Adrenal gland (tissue), 9 donors: ENCODE measurements at regions not wholly inside any gene's neighbourhood (a gene's known extent, or its start where the extent isn't known, plus 50 kb on each side); places are given as distances from the start of the nearest gene placed in this dataset.

Source experiments
- DNase-seq, 7 donors: peaks; one replicate each; pipeline ENCODE4 v3.0.0-alpha.2; 2019 to 2020
- H3K27ac ChIP-seq, 5 donors: fragments of 200-600 bp; sonication (generic) in 4 of 5; 1 replicate in 3 of 5; 2 replicates in 2 of 5; pipeline versions ENCODE4 v1.5.1 to v1.8.0; 2016 to 2020; ENCODE audit warnings: mild to moderate bottlenecking in 1 of 5
- H3K27me3 ChIP-seq: fragments of 200-600 bp; 2 replicates; pipeline ENCODE4 v1.8.0; 2021
- H3K36me3 ChIP-seq, 2 donors: fragments of 200-600 bp; replicated peaks in 1 of 2; 1 replicate in 1 of 2; 2 replicates in 1 of 2; pipeline versions ENCODE4 v1.5.1 to v1.8.0; 2018 to 2022
- H3K4me1 ChIP-seq, 2 donors: fragments of 200-600 bp; replicated peaks in 1 of 2; 1 replicate in 1 of 2; 2 replicates in 1 of 2; pipeline versions ENCODE4 v1.5.1 to v1.8.0; 2018 to 2021
- H3K4me3 ChIP-seq, 4 donors: fragments of 200-600 bp; sonication (generic) in 3 of 4; one replicate each; pipeline ENCODE4 v1.5.1; 2016 to 2018
- H3K9me3 ChIP-seq, 3 donors: fragments of 200-600 bp; sonication (generic) in 1 of 3; replicated peaks in 1 of 3; 1 replicate in 2 of 3; 2 replicates in 1 of 3; pipeline versions ENCODE4 v1.5.1 to v1.8.0; 2016 to 2021
- CTCF ChIP-seq, 6 experiments: fragments of 450-650 bp in 4 of 6; fragments of 200-600 bp in 2 of 6; sonication (generic) in 1 of 6; IDR thresholded peaks; 1 replicate in 5 of 6; 2 replicates in 1 of 6; pipeline versions ENCODE4 v1.5.1 to v1.8.0; 2016 to 2021; ENCODE audit warnings: antibody characterized with exemption in 6 of 6, mild to moderate bottlenecking in 2 of 6, moderate library complexity in 1 of 6
- POLR2A ChIP-seq, 2 donors: fragments of 450-650 bp; IDR thresholded peaks; one replicate each; pipeline ENCODE4 v1.6.1; 2017; ENCODE audit warnings: antibody characterized with exemption in 2 of 2, mild to moderate bottlenecking in 2 of 2, moderate library complexity in 1 of 2
- WGBS, 4 donors: extraction: QIAGEN DNeasy Blood & Tissue Kit in 2 of 4; methylation state at CpG; one replicate each; pipeline versions ENCODE4 v1.1.5 to v1.1.7; 2013 to 2017; 5-methylcytosine and 5-hydroxymethylcytosine counted together
- intact Hi-C, 2 donors: fragments of 100-400 bp; cut with DNase I; formaldehyde crosslinking; loops; one replicate each; pipeline versions ENCODE4 v1.14.1 to v1.15.0; 2022 to 2023
- donor health status: healthy with polysubstance abuse.
- donor health status: Bipolar disorder and iron deficiency.
- donor health status: DM: yes; HTN: yes; CAD: no.
- donor health status: DM: no; HTN: no; CAD: no.
- donor health status: DM: no; HTN: no; CAD: no.

GRCh38 chr14:34374998-34375740, 86.9 kb downstream of the SPTSSA start:
- intact Hi-C loops, result loop anchor here in 1 of 2 donors (10.0 kb wide), 1 partner anchor 70 kb away; no protein-coding TSS in a partner anchor
- H3K27ac ChIP-seq, result no peak overlapping the region
- H3K4me3 ChIP-seq, result no peak overlapping the region
- WGBS, 4 donors, result 85 to 92% (median 88%) methylated on average over 3 of the region's 3 CpGs
- TF ChIP-seq CTCF (IDR thresholded peaks at IDR 0.05), result no peak
- TF ChIP-seq POLR2A (IDR thresholded peaks at IDR 0.05), result no peak
- H3K4me1 ChIP-seq, result peaks cover 10 to 18% of the 10 kb centered on the region in 2 donors
- no peaks in the 10 kb centered on the region for H3K27me3 ChIP-seq
- DNase-seq, result no peak
- H3K36me3 ChIP-seq, result no peaks in the 10 kb centered on the region
- no peaks in the 10 kb centered on the region for H3K9me3 ChIP-seq

- Histone ChIP-seq H3K27me3 (no peaks in the 10 kb centered on the region), H3K36me3 (no peaks in the 10 kb centered on the region), H3K4me3 (no peak overlapping the region), H3K27ac (no peak overlapping the region), H3K9me3 (no peaks in the 10 kb centered on the region), H3K4me1 (peaks cover 0 to 8% of the 10 kb centered on the region in 2 donors)
- 47 to 97% (median 59%) methylated on average over 1 to 2 of the region's 2 CpGs for WGBS, 4 donors
- TF ChIP-seq CTCF (IDR thresholded peaks at IDR 0.05) (no peak), POLR2A (IDR thresholded peaks at IDR 0.05) (no peak)
- intact Hi-C loops, result loop anchor here in 1 of 2 donors (10.0 kb wide), 1 partner anchor 72 kb away; no protein-coding TSS in a partner anchor
- DNase-seq, result no peak
Observed at GRCh38 chr14:34373191-34373590, 88.8 kb downstream of the SPTSSA start.

GRCh38 chr14:34372786-34373185, 89.3 kb downstream of the SPTSSA start:
- no peaks in the 10 kb centered on the region for H3K9me3 ChIP-seq
- H3K36me3 ChIP-seq, result no peaks in the 10 kb centered on the region
- no peak overlapping the region for H3K4me3 ChIP-seq
- peaks cover 0 to 7% of the 10 kb centered on the region in 2 donors for H3K4me1 ChIP-seq
- intact Hi-C loops, result loop anchor here in 1 of 2 donors (10.0 kb wide), 1 partner anchor 72 kb away; no protein-coding TSS in a partner anchor
- no peaks in the 10 kb centered on the region for H3K27me3 ChIP-seq
- no peak for DNase-seq
- no peak for TF ChIP-seq CTCF (IDR thresholded peaks at IDR 0.05)
- TF ChIP-seq POLR2A (IDR thresholded peaks at IDR 0.05), result no peak
- no peak overlapping the region for H3K27ac ChIP-seq
- WGBS, 4 donors, result 50 to 68% (median 66%) methylated on average over 1 of the region's 1 CpG

GRCh38 chr14:34369648-34370030, 92.4 kb downstream of the SPTSSA start:
- WGBS, 4 donors, result 33 to 67% (median 61%) methylated on average over 1 of the region's 1 CpG
- H3K9me3 ChIP-seq, result no peaks in the 10 kb centered on the region
- intact Hi-C loops, result loop anchor here (10.0 kb wide), 2 partner anchors 75 to 125 kb away; no protein-coding TSS in a partner anchor
- H3K27ac ChIP-seq, result peak overlapping the region in 1 of 5 donors; percentile 83
- H3K4me3 ChIP-seq, result no peak overlapping the region
- no peaks in the 10 kb centered on the region for H3K36me3 ChIP-seq
- no peaks in the 10 kb centered on the region for H3K27me3 ChIP-seq
- DNase-seq, result no peak
- H3K4me1 ChIP-seq, result peaks cover 0 to 7% of the 10 kb centered on the region in 2 donors
- no peak for TF ChIP-seq POLR2A (IDR thresholded peaks at IDR 0.05)
- TF ChIP-seq CTCF (IDR thresholded peaks at IDR 0.05), result no peak
